IMR-90 (cell line): ENCODE measurements at regions not wholly inside any gene's neighbourhood (a gene's known extent, or its start where the extent isn't known, plus 50 kb on each side); places are given as distances from the start of the nearest gene placed in this dataset.

Experiments used
- BHLHE40 ChIP-seq: fragments of 150-350 bp; IDR thresholded peaks from 2 replicates; pipeline ENCODE4 v1.6.1; 2016; ENCODE audit warnings: mild to moderate bottlenecking, low read depth, low read length
- CEBPB ChIP-seq: IDR thresholded peaks from 2 replicates; pipeline ENCODE4 v1.6.1; 2012; ENCODE audit warnings: low read depth, low read length, improper control_type of control experiment
- CHD1 ChIP-seq: IDR thresholded peaks from 2 replicates; pipeline ENCODE4 v1.6.1; 2012; ENCODE audit warnings: low read depth, low read length, improper control_type of control experiment
- CTCF ChIP-seq: conservative IDR thresholded peaks from 2 replicates; pipeline ENCODE4 v1.5.1; 2012; ENCODE audit warnings: mild to moderate bottlenecking, low read depth, low read length, improper control_type of control experiment
- FOS ChIP-seq: fragments of 150-350 bp; IDR thresholded peaks from 2 replicates; pipeline ENCODE4 v1.6.1; 2016; ENCODE audit warnings: low read depth, low read length
- MXI1 ChIP-seq: IDR thresholded peaks from 2 replicates; pipeline ENCODE4 v1.6.1; 2012; ENCODE audit warnings: low read depth, mild to moderate bottlenecking, low read length, moderate library complexity, borderline replicate concordance
- NFE2L2 ChIP-seq: fragments of 150-350 bp; IDR thresholded peaks from 2 replicates; pipeline ENCODE4 v1.6.1; 2016; ENCODE audit warnings: low read depth, mild to moderate bottlenecking, low read length
- POLR2A ChIP-seq: IDR thresholded peaks from 2 replicates; pipeline ENCODE4 v1.6.1; 2012; ENCODE audit warnings: mild to moderate bottlenecking, low read depth, low read length
- RAD21 ChIP-seq: IDR thresholded peaks from 2 replicates; pipeline ENCODE4 v1.6.1; 2012; ENCODE audit warnings: low read length, improper control_type of control experiment
- RCOR1 ChIP-seq: IDR thresholded peaks from 2 replicates; pipeline ENCODE4 v1.6.1; 2012; ENCODE audit warnings: mild to moderate bottlenecking, low read length, improper control_type of control experiment; ENCODE audit not compliant: insufficient replicate concordance
- SMC3 ChIP-seq: fragments of 150-350 bp; IDR thresholded peaks from 2 replicates; pipeline ENCODE4 v1.6.1; 2016; ENCODE audit warnings: low read depth, mild to moderate bottlenecking, antibody characterized with exemption, low read length, moderate library complexity
- USF2 ChIP-seq: fragments of 150-350 bp; IDR thresholded peaks from 2 replicates; pipeline ENCODE4 v1.6.1; 2017; ENCODE audit warnings: mild to moderate bottlenecking, antibody characterized with exemption, low read length, low read depth
- TF ChIP-seq, protein P1 (sequence below): fragments of 150-350 bp; IDR thresholded peaks from 2 replicates; pipeline ENCODE4 v1.6.1; 2016; ENCODE audit warnings: low read depth, mild to moderate bottlenecking, low read length, moderate library complexity, borderline replicate concordance

GRCh38 chr14:89630101-89630829 is 213.2 kb upstream of the FOXN3 start:
- no peak for TF ChIP-seq MXI1
- TF ChIP-seq CEBPB = no peak
- no peak for TF ChIP-seq POLR2A
- no peak for TF ChIP-seq CTCF
- no peak for TF ChIP-seq USF2
- no peak for TF ChIP-seq SMC3
- TF ChIP-seq RAD21 = no peak
- TF ChIP-seq BHLHE40 = no peak
- TF ChIP-seq RCOR1 = no peak
- TF ChIP-seq CHD1 = no peak
- no peak for TF ChIP-seq FOS
- TF ChIP-seq, protein P1, sequence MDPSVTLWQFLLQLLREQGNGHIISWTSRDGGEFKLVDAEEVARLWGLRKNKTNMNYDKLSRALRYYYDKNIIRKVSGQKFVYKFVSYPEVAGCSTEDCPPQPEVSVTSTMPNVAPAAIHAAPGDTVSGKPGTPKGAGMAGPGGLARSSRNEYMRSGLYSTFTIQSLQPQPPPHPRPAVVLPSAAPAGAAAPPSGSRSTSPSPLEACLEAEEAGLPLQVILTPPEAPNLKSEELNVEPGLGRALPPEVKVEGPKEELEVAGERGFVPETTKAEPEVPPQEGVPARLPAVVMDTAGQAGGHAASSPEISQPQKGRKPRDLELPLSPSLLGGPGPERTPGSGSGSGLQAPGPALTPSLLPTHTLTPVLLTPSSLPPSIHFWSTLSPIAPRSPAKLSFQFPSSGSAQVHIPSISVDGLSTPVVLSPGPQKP = no peak
- no peak for TF ChIP-seq NFE2L2
